ENCODE measurements at regions not wholly inside any gene's neighbourhood (a gene's known extent, or its start where the extent isn't known, plus 50 kb on each side); places are given as distances from the start of the nearest gene placed in this dataset.

GRCh38 chr20:58044931-58045555 lies 183.4 kb downstream of the ANKRD60 start:
- TF ChIP-seq CTCF (IDR thresholded peaks at IDR 0.05 in 2 of 3, conservative IDR thresholded peaks at IDR 0.05 in 1 of 3; ENCODE audit: borderline replicate concordance in 1 of 3, insufficient read depth in 1 of 3, low read depth in 2 of 3, low read length in 2 of 3) (no peak), EZH2 (IDR thresholded peaks at IDR 0.05) (no peak), CEBPB (IDR thresholded peaks at IDR 0.05; ENCODE audit: low read depth) (no peak), POLR2A (IDR thresholded peaks at IDR 0.05; ENCODE audit: borderline replicate concordance, extremely low read depth, insufficient read depth, insufficient read length) (no peak), SIN3A (IDR thresholded peaks at IDR 0.05; ENCODE audit: low read depth) (no peak), POLR2AphosphoS5 (IDR thresholded peaks at IDR 0.05; ENCODE audit: low read depth, low read length) (no peak), SRF (IDR thresholded peaks at IDR 0.05; ENCODE audit: low read depth) (no peak)

Measured in HCT116 (cell line).